ENCODE measurements at regions not wholly inside any gene's neighbourhood (a gene's known extent, or its start where the extent isn't known, plus 50 kb on each side); places are given as distances from the start of the nearest gene placed in this dataset.
"Not testable (repeated sequence)": the region's sequence is repeated elsewhere in the genome, so short reads cannot be mapped to it uniquely, and the experiment has no call there.

DNA sequence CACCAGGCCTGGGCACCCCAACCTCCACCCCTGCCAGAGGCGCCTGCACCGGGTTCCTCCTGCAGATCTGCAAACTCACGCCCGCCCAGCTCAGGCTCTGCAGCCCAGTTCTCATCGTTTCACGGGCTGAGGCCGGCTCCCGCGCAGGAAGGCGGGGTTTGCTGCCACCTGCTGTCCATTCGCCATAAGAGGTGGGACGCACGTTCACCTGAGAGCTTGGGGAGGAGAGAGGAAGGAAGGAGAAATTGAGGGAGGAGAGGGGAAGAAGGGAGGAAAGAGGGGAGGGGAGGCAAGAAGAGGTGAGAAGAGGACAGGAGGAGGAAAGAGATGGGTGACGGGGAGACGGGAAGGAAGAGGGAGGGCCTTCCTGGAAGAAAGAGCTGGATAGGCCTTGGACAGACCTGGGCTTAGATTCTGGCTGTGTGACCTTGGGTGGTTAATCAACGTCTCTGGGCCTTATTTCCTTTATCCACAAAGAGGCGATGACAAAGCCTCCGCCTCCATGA, 114.5 kb downstream of the ADRA2C start:
- peak; percentile 48 for DNase-seq

DNA sequence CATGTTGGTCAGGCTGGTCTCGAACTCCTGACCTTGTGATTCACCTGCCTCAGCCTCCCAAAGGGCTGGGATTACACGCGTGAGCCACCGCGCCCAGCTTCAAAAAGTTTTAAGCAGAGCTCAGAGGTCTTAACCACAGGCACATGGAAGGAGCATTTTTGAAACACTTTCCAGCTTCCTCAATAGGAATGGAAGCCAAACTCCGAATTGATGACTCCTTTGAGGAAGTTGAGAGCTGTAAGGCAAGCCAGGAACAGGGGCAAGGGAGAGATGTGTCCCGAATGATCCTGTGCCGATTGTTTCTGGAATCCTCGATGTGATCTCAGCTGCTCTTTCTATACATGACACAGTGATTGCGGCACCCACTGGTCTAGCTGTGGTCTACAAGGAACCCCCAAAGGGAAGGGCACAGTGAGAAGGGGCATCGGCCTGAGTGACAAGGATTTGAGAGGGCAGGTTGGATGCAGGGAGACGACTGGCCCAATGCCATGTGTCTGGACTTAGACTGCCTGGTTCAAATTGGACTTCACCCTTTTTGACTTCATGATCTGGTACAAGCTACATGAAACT, 116.2 kb downstream of the ADRA2C start:
- not testable (repeated sequence) for DNase-seq

DNA sequence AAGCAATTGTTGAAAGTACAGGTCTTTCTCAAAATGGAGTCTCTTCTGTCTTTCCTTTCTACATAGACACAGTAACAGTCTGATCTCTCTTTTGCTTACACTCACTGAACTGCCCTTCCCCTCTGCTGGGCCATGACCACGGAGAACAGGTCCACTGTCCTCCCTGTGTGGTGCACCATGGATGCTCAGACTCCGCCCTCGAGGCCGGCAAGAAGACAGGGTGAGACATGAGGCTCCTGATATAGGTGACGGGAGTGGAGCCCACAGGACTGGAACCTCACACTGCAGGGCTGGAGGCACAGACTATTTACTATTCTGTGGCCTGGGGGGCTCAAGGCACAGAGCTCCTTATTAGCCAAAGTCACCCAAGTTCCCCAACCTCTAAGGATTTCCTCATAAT, 118.1 kb downstream of the ADRA2C start:
- DNase-seq = not testable (repeated sequence)

DNA sequence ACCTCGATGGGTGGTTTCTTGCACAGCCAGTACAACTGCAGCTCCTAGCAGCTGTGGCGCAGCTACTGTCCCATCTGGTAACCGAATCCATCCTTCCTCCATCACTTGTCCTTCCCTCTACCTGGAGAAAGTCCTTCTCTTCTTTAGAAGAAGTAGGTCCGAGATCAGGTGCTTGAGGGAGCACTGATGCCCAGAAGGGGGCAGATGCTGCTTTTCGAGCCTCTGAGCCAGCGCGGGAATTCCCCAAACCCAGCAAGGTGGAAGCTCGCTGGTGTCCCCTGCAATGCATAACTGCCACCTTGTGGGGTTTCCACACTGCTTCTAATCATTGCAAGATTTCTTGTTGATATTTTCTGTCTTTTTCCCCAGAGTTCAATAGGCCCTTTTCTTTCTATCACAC, 127.4 kb downstream of the ADRA2C start:
- not testable (repeated sequence) for DNase-seq

DNA sequence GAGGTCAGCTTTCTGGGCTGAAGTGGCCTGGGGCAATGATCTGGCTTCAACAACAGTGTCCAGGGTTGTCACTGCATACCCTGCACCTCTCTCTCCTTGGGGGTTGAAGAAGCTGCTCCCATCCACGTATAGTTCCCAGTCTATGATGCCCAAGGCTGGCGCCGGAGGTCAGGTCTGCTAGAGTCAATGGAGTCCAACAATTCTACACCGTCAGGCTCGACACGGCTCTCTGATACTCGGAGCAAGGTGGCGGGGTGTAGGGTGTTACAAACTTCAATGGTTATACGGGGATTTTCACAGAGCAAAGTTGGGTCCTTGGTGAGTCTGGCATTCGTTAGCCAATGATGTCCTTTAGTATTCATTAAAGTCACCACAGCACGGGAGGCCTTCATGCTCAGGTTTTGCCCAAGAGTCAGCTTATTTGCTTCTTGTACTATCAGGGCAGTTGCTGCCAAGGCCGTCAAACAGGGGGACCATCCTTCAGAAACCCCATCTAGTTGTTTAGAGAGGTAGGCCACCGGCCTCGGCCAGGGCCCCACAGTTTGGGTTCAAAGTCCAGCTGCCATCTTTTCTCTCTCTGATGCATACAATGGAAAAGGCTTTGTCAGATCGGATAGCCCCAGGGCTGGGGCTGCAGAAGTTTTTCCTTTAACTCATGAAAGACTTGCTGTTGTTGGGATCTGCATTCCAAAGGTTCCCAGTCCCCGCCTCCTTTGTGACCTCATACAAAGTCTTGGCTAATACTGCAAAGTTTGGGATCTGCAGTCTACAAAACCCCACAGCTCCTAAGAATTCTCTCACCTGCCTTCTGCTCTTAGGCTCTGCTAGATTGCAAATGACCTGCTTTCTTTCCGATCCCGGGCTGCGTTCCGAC, 128.1 kb downstream of the ADRA2C start:
- not testable (repeated sequence) for DNase-seq

DNA sequence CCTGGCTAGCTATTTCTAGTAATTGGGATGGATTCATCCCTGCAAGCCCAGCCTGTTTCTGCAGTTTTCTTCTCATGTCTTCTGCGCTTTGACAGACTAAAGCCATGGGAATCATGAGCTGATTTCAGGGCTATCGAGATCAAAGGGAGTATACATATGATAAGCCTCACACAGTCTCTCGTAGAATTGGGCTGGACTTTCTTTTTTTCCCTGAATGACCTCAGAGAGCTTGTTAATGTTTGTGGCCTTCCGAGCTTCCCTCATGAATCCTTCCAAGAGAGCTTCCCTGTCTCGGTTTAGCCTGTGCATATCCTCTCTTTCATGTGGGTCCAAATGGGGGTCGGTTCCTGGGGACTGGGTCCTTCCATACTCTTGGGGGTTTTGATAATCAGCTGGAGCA, 130.3 kb downstream of the ADRA2C start:
- no peak for DNase-seq

DNA sequence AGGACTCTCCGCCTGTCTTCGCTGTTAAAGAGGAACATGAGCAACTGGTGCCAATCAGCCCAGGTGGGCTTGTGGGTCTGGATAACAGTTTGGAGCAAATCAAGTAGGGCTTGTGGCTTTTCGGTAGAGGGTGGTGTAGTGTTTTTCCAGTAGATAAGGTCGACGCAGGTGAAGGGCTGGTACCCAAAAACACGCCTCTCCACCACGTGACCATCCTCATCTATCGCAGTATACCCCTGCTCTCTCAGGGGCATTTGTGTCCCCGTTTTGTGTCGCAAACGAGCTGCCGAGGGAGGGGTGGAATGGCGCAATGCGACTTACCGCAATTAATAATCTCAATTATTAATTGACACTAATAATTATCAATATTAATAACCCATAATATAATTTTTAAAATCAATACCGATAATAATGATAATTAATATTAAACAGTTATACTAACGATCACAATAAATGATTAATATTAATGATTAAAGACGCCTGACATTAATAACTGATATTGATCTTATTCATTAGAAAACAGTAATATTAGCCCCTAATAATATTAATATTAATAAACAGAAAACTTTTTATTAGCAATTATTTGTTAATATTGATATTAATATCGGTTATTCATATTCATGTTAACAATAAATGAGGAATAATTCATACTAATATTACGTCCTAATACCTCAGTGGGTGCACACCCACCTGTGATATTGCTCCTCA, 130.8 kb downstream of the ADRA2C start:
- not testable (repeated sequence) for DNase-seq

DNA sequence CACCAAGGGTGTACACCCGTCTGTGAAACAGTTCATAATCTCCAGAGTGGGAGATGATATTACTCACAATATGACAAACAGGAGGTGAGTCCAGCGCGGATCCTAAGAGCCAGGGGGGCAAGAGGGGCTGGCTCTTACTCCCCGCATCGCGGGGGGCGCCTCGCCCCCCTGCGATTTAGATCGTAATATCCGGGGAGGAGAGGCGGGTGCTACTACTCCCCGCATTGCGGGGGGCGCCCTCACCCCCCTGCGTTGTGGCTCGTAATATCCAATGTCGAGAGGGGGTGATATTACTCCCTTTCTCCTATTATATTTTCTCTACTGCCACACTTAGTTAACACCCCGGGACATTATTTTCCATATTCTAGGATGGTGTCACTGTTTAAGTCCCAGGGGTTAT, 131.9 kb downstream of the ADRA2C start:
- DNase-seq = no peak

DNA sequence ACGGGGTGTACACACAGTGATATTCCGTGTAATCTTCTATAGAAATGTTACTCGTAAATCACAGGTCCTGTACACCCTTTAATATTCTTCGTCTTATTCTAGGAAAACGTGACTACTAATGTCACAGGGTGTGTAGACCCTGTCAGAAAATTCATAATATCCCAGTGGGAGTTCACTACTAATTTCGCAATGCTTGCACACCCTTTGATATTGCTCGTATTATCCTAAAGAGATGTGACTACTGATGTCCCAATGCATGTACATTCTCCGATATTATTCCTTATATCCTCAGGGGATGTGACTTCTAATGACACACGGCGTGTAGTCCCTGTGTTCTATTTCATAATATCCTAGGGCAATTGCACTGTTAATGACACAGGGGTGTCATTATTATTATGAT, 132.7 kb downstream of the ADRA2C start:
- DNase-seq = not testable (repeated sequence)

DNA sequence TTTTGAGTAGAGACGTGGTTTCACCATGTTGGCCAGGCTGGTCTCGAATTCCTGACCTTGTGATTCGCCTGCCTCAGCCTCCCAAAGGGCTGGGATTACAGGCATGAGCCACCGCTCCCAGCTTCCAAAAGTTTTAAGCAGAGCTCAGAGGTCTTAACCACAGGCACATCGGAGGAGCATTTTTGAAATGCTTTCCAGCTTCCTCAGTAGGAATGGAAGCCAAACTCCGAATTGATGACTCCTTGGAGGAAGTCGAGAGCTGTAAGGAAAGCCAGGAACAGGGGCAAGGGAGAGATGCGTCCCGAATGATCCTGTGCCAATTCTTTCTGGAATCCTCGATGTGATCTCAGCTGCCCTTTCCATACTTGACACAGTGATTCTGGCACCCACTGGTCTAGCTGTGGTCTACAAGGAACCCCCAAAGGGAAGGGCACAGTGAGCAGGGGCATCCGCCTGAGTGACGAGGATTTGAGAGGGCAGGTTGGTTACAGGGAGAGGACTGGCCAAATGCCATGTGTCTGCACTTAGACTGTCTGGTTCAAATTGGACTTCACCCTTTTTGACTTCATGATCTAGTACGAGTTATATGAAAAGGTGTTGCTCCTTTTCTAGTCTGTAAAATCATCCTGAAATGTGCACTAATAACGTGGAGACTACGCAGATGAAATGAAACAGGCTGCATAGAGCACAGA, 138.2 kb downstream of the ADRA2C start:
- not testable (repeated sequence) for DNase-seq

DNA sequence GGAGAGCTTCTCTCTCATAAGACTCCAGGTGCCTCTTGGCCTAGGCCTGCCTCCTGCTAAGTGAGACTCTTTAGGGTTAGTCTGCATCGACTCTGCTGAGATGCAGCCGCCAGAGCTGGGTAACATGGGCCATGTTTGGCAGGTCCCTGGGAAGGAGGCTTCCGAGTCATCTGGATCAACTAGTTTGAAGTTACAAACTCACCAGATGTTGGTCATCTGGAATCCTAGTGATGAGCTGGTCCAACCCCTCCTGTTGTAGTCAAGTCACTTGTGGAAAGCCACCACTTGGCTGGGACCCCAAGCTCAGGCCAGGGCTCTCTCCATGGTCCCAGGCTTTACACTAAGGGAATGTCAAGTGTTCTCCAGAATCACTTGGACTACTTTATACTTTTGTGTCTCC, 143.4 kb downstream of the ADRA2C start:
- not testable (repeated sequence) for DNase-seq

DNA sequence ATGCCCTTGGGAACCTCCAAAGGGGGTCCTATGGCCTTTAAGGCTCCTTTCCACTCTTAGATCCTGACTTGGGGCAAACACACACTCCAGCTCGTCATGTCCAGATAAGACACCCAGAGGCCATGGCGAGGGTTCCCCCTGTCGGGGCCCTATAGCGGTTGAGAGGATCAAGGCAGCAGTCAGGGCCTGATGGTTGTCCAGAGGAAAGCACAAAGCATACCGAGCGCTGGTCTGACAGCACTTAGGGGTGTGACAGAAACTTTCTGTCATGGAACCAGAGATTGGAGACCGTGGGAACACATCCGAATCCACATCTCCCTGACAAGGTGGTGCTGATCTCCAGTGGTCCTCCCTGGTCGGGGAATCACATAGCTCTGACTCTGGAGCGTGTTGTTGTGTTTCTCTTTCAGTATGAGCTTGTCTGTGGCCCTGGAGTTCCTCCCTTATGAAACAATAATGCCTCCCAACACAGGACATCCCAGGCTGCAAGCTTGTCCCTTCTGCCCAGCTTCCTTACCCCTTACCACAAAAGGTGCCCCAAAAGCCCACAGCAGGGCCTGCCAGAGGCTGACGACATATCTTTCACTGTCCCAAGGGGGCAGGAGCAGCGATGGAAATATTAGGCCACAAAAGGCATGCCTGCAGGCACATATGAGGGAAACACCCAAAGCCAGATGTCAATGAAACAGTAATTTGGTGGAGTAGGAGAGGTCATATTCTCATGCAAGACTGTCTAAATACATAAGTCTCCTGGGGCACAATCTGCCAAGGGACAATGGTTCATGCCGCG, 144.2 kb downstream of the ADRA2C start:
- not testable (repeated sequence) for DNase-seq

DNA sequence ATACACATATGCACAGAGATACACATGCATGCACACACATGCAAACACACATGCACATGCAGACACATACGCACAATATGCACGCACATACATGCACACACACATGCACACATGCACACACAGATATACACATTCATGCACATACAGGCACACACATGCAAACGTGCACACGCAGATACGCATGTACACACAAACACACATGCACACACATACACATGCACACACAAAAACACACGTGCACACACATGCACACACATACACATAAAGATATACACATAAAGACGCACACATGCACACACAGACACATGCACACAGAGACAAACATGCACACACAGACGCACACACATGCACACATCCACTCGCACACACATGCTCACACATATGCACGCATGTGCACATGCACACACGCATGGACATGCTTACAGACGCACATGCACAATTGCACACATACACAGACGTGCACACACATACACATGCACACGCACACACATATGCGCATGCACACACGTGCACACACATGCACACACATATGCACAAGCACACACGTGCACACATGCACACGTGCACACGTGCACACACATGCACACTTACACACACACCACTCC, 145.2 kb downstream of the ADRA2C start:
- DNase-seq = no peak

DNA sequence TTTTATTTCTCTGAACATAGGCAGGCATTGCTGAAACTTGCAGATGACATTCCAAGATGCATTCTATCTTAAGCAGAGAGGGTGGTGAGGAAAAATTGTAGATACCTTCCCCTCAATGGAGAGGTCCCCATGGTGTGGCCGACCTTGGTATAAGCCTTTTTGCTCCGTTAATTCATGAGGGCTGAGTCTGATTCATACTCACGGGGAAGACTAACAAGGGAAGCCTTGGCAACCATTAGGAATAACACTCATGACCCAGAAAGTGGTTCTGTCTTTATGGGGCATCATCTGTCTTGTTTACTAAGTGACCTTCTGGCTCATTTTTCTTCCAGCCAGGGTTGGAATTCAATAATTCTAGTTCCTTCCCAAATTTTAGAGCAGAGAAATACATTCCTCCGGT, 148.3 kb downstream of the ADRA2C start:
- not testable (repeated sequence) for DNase-seq

DNA sequence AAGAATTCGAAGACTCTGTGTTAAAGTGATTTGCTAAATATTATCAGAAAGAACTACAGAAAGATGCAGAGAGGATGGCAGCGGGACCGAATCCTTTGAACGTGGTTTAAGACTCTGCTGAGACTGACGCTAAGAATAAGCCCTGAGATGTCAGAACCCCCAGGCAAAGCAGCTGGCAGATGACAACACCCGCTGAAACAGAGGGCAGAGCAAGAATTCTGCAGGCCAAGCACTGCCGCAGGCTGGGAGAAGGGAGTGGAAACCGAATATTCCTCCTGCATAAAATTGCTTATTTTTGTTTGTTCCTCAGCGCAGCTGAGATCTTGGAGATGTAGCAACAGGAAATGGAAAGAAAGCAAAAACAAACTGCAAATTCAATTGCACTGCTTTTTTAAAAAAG, 153.3 kb downstream of the ADRA2C start:
- DNase-seq = not testable (repeated sequence)

DNA sequence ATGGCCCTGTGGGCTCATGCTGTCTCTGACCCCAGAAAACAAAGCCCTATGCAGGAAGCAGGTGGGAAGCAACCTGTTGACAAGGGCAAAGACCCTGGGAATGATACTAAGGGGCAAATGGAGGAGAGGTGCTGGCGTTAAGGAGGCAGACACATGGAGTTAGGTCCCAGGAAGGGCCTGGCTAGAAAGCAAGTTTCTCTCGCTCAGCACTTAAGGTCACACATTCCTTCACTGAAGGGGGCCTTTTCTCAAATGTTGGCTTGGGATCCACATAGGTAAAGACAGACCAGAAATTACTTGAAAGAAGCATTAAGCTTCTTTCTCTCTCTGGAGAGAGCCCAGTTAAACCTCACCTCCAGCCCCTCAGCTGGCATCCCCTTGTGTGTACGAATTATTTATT, 155.7 kb downstream of the ADRA2C start:
- DNase-seq = not testable (repeated sequence)

DNA sequence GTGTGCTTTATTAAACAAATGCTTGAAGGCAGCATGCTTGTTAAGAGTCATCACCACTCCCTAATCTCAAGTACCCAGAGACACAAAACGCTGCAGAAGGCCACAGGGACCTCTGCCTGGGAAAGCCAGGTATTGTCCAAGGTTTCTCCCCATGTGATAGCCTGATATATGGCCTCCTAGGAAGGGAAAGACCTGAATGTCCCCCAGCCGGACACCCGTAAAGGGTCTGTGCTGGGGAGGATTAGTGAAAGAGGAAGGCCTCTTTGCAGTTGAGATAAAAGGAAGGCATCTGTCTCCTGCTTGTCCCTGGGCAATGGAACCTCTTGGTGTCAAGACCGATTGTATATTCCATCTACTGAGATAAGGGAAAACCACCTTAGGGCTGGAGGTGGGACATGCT, 159.7 kb downstream of the ADRA2C start:
- DNase-seq = not testable (repeated sequence)

DNA sequence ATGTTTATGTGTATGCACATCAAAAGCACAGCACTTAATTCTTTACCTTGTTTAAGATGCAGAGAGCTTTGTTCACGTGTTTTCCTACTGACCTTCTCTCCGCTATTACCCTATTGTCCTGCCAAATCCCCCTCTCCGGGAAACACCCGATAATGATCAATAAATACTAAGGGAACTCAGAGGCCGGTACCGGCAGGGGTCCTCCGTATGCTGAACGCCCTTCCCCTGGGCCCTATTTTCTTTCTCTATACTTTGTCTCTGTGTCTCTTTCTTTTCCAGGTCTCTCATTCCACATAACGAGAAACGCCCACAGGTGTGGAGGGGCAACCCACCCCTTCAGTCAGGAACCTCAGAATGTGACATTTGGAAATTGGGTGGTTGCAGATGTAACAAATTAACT, 160.1 kb downstream of the ADRA2C start:
- not testable (repeated sequence) for DNase-seq

DNA sequence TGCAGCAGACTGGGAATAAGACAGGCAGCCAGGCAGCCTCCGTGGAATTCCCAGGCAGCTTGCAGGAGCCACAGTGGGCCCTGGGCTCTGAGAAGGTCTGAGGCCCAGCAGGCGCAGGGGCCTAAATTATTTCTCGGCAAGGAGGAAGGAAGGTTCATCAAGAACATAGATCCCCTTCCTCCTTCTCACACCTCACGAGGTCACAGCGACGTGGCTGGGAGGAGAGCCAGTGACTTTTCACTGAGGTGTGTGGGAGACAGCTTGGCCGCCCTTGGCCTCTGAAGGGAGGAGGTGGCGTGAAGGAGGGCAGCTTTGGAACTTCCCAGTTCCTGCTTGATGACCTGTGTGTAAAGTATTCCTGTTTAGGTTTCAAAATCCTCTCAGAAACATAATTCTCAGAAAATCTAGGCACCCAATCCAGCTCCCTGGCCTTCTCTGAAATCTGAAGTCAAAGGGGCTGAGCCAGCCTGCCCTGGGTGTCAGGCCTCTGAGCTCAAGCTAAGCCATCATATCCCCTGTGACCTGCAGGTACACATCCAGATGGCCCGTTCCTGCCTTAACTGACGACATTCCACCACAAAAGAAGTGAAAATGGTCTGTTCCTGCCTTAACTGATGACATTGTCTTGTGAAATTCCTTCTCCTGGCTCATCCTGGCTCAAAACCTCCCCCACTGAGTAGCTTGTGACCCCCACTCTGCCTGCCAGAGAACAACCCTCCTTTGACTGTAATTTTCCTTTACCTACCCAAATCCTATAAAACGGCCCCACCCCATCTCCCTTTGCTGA, 161.0 kb downstream of the ADRA2C start:
- not testable (repeated sequence) for DNase-seq

DNA sequence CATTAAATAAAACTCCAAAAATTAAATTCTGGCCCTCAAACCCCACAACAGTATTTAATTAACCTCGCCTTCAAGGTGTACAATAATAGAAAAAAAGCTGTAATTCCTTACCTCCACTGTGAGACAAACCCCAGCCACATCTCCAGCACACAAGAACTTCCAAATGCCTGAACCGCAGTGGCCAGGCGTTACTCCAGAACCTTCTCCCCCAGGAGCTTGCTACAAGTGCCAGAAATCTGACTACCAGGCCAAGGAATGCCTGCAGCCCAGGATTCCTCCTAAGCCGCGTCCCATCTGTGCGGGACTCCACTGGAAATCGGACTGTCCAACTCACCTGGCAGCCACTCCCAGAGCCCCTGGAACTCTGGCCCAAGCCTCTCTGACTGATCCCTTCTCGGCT, 163.2 kb downstream of the ADRA2C start:
- DNase-seq = not testable (repeated sequence)
